AG20443 (cell line): ENCODE measurements at regions not wholly inside any gene's neighbourhood (a gene's known extent, or its start where the extent isn't known, plus 50 kb on each side); places are given as distances from the start of the nearest gene placed in this dataset.
A peak's percentile ranks its signal among the peaks of the same experiment; 100 is the strongest.

Experiments used
- DNase-seq: peaks from one replicate; pipeline ENCODE4 v3.0.0; 2012; ENCODE audit warnings: low spot score, mixed read lengths

GRCh38 chr11:121740902-121741301 lies 288.1 kb upstream of the SORL1-AS1 start:
- DNase-seq = no peak

- no peak for DNase-seq
These were observed 281.1 kb upstream of the SORL1-AS1 start for GRCh38 chr11:121733858-121734257.

DNA sequence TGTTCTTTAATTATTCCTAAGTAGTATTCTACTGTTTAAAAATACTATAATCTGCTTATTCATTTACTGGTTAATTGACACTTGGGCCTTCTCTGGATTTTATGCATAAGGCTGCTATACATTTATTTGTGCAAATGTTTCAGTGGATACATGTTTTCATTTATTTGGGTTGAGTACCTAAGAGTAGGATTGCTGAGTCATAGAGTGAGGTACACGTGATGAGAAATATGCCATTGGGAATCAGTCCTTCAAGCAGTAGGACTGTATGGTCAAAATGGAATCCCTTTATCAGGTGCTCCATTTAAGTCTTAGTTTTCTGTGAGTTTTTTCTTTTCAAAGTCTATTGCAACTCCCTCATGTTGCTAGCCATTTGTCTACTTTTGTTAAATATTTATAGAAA lies 275.2 kb upstream of the SORL1-AS1 start:
- DNase-seq = no peak

GRCh38 chr11:121723246-121723741 lies 270.5 kb upstream of the SORL1-AS1 start:
- peak; percentile 51 for DNase-seq

DNA sequence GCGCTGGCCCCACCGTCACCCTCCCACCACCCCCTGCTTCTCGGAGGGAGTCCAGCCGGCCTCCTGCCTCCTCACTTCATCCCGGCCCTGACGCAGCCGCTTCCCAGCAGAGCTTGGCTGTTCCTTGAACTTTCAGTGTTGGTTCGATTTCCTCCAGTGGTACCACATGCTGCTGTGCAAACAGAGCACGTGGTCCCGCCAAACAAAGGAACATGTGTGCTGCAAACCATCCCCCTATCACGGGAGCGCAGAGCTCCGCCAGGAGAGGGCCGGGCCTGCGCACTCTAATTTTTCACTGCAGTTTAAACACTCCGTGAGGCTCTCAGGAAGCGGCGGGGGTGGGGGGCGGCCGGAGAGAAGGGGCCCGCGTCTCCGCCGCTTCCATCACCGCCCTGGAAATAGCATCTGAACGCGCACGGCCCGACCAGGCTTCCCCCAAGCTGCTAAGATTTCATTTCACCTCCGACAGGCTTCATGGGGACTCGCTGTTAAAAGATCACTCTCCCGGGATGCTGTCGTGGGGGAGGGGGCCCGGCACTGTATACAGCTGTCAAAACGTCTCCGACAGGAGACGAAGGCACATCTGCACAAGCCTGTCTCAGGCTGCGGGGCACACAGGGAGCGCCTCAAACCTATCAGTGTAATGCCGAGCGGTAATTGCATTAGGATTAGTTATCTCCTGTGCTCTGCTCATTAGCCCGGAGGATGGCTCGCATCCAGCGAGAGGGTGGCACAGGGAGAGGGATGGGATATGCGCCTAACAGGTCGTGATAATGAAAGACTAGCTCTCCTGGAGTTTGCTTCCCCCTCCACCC lies 269.9 kb upstream of the SORL1-AS1 start:
- DNase-seq = peak; percentile 89

DNA sequence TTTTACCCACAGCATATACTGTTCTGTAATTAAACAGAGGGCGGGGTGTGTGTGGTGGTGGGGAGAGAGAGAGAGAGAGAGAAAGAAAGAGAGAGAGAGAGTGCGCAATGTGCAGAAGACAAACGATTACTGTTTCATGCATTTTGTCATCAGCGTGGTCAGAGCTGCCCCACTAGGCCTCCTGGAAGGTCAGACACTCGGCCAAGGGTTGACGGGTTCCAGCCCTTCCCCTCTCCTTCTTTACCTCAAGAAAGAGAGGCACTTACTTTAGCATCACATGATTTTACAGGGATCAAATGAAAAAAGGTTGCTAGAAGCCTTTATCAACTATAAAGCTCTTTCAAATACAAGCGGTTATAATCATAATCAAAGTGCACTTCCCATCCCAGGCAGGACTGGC lies 269.2 kb upstream of the SORL1-AS1 start:
- no peak for DNase-seq

- no peak for DNase-seq
These were observed 268.7 kb upstream of the SORL1-AS1 start for GRCh38 chr11:121721448-121721847.

GRCh38 chr11:121717296-121717695 lies 264.5 kb upstream of the SORL1-AS1 start:
- DNase-seq = no peak

- peak; percentile 17 for DNase-seq
These were observed 263.3 kb upstream of the SORL1-AS1 start for GRCh38 chr11:121716060-121716459.

GRCh38 chr11:121715405-121715804 lies 262.6 kb upstream of the SORL1-AS1 start:
- DNase-seq = no peak

GRCh38 chr11:121714351-121714750 lies 261.6 kb upstream of the SORL1-AS1 start:
- no peak for DNase-seq

- DNase-seq = no peak
These were observed 259.2 kb upstream of the SORL1-AS1 start for GRCh38 chr11:121711939-121712338.

DNA sequence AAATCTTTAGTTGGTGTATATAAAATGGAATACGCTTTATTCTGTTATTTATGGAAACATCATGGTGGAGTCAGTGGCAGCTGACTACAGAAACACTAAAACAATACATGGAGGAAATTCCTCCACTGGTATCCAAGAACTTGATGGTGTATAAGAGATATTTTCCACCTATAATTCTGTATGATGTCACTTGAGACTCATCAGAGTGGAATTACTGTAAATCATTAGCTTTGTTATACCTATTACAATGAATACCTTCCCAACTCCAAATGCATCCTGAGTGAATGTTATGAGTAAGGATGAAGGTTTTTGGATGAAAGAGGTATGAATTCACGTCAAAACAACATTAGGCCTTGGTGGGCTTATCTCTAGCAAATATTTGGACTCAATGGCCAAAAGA lies 258.5 kb upstream of the SORL1-AS1 start:
- no peak for DNase-seq

GRCh38 chr11:121706884-121707420 lies 254.2 kb upstream of the SORL1-AS1 start:
- no peak for DNase-seq

DNA sequence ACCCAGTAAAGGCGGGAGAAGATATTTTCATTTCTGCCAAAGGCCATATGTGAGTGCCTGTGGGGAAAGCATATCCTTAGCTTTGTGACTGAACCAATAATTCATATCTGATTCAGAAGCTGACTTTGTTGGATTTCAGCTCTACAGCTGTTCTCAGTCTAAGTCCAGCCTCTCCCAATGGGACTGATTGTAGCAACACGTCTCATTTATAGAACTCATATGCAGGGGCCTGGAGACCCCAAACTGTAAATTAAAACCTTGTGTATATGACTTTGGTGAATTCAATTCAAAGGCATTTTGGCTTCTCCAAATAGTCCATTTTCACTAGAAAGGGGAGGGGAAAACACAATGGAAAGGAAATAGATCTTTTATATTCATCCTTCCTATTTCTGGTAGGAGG lies 250.4 kb upstream of the SORL1-AS1 start:
- no peak for DNase-seq

GRCh38 chr11:121700968-121701367 lies 248.2 kb upstream of the SORL1-AS1 start:
- DNase-seq = no peak

DNA sequence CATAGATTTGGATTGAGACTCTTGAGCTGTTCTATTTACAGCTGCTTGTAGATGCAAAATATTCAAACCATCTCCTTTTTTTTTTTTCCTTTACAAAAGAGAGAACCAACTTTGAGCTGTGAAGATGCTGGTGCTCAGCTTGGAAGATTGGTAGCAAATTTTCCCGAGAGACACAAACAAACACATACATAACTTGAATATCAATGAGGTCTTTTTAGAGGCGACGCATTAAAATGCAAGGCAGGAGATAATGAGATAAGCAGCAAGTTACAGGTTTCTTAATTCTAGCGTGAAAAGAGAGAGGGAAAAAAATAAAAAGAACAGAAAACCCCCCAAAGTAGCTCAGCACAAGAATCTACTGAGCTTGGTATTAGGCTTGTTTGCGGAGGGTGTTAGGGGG lies 247.0 kb upstream of the SORL1-AS1 start:
- no peak for DNase-seq

DNA sequence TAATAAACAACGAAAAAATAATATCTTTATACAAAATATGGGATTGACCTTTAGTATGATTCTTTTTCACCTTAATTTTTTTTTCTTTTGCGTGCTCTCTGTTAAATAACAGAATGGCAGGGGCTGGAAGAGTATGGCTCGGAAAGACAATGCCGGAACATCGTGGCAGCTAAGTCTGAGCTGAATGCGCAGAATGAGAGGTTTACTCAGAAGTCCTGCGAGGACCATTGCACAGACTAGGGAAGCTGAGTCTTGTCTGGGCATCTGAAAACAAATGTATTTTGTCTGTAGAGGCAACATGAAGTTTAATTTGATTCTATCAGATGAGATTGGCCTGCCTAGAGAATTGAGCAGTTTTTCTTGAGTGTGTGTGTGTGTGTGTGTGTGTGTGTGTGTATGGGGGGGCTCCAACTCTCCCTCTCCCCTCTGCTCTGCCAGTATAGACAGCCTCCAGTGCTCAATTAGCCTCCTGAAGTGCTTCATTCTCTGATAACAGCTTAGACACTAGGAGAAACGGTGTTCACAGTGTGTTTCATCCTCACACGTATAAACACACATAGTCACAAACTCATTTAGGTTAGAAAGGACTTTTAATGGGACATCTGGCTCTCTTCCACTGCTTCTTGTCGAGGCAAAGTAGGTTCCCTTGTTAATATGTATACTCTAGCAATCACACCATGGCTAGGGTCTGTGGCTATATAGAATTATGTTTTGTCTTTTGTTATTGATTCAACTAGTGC lies 244.3 kb upstream of the SORL1-AS1 start:
- DNase-seq = no peak

DNA sequence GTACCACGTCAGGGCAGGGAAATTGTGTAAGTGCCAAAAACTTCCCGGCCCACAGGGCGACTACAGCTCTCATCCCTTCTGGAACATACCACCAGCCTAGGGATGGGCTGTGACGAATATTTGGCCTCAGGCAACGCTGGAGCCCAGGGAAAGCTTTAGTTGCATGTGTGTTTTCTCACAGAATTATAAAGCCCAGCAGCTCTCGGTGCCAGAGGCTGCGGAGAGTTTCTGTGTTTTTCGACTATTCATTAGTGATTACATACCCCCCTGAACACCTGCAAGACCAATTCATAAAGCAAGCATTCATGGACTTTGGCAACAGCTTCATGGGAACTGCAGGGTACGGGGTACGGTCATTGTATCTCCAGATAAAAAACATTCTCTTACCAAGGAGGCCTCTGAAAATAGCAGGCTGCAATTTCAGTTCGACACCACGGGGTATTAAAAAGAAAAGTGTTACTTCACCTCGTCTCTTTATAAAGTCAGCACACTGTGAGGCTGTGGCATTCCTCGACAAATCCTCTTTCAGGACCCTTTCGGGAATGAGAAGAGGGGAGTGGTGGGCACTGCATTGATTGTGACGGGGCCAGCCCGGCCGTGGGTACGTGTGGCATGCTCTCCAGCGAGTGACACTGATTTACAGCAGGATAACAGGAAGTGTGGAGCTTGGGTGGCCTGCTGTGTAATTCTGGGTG lies 243.6 kb upstream of the SORL1-AS1 start:
- DNase-seq = no peak

- DNase-seq = no peak
These were observed 239.5 kb upstream of the SORL1-AS1 start for GRCh38 chr11:121692236-121692635.

GRCh38 chr11:121688860-121689614 lies 236.3 kb upstream of the SORL1-AS1 start:
- no peak for DNase-seq

GRCh38 chr11:121688055-121688491 lies 235.3 kb upstream of the SORL1-AS1 start:
- peak; percentile 50 for DNase-seq
